Heart left ventricle (tissue), 13 donors: ENCODE measurements at regions not wholly inside any gene's neighbourhood (a gene's known extent, or its start where the extent isn't known, plus 50 kb on each side); places are given as distances from the start of the nearest gene placed in this dataset.

ENCODE experiments used
- POLR2A ChIP-seq, 2 donors: fragments of 450-650 bp; IDR thresholded peaks; one replicate each; pipeline ENCODE4 v1.6.1; 2017; ENCODE audit warnings: antibody characterized with exemption in 2 of 2, mild to moderate bottlenecking in 2 of 2, moderate library complexity in 2 of 2
- TF ChIP-seq, protein P1 (sequence below), 12 donors: fragments of 200-600 bp; sonication (generic) in 4 of 12; IDR thresholded peaks; one replicate each; pipeline versions ENCODE4 v1.5.0 to v1.8.0; 2018 to 2022; ENCODE audit warnings: antibody characterized with exemption in 12 of 12, mild to moderate bottlenecking in 5 of 12
- donor health status: ischemic (EF 13 %, LVEDD 7.1; RV severe dilation, severe dysfunction).
- donor health status: DM: no; HTN: yes; CAD: no.
- donor health status: DM: no; HTN: no; CAD: no.
- donor health status: ischemic (EF 25% LVEDD 6.9; RV normal size, moderate dysfunction).
- donor health status: ischemic (EF 25% LVEDD 5.7; RV mildly dilated, moderate dysfunction).
- donor health status: ischemic (EF 35%, LVEDD 5.7; RV mildly dilated, moderate dysfunction).
- donor health status: nonischemic (EF 11% LVEDD 7.7; RV severe dilation, severe dysfunction).
- donor health status: DM: yes; HTN: yes; CAD: no.
- donor health status: PGD.
- donor health status: ischemic (EF 29% LVEDD 5.4; RV normal size, mild dysfunction).
- donor health status: nonischemic (EF 23%, LVEDD 6.1; RV moderate dilation, normal function).

- TF ChIP-seq, protein P1, sequence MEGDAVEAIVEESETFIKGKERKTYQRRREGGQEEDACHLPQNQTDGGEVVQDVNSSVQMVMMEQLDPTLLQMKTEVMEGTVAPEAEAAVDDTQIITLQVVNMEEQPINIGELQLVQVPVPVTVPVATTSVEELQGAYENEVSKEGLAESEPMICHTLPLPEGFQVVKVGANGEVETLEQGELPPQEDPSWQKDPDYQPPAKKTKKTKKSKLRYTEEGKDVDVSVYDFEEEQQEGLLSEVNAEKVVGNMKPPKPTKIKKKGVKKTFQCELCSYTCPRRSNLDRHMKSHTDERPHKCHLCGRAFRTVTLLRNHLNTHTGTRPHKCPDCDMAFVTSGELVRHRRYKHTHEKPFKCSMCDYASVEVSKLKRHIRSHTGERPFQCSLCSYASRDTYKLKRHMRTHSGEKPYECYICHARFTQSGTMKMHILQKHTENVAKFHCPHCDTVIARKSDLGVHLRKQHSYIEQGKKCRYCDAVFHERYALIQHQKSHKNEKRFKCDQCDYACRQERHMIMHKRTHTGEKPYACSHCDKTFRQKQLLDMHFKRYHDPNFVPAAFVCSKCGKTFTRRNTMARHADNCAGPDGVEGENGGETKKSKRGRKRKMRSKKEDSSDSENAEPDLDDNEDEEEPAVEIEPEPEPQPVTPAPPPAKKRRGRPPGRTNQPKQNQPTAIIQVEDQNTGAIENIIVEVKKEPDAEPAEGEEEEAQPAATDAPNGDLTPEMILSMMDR (IDR thresholded peaks at IDR 0.05), result no peak
- TF ChIP-seq POLR2A (IDR thresholded peaks at IDR 0.05), result no peak
These were observed 124.1 kb upstream of the NEDD9 start for GRCh38 chr6:11356404-11357155.
